ENCODE measurements at regions not wholly inside any gene's neighbourhood (a gene's known extent, or its start where the extent isn't known, plus 50 kb on each side); places are given as distances from the start of the nearest gene placed in this dataset.

- no peak for TF ChIP-seq CTCF (IDR thresholded peaks at IDR 0.05)
- TF ChIP-seq POLR2A (IDR thresholded peaks at IDR 0.05) = no peak
Observed at GRCh38 chr3:6022621-6023020, 835.1 kb downstream of the EDEM1 start.
